Right cardiac atrium (tissue), 5 donors: ENCODE measurements at regions not wholly inside any gene's neighbourhood (a gene's known extent, or its start where the extent isn't known, plus 50 kb on each side); places are given as distances from the start of the nearest gene placed in this dataset.

Source experiments
- ATAC-seq, 2 donors: fragments of 200-7000 bp; cut with Tn5 transposase; one replicate each; pipeline versions ENCODE4 v1.8.0 to v1.9.1; 2020; ENCODE audit warnings: moderate library complexity in 2 of 2, mild to moderate bottlenecking in 1 of 2
- DNase-seq, 3 donors: peaks; one replicate each; pipeline ENCODE4 v3.0.0-alpha.2; 2020
- H3K27ac ChIP-seq: one replicate; pipeline ENCODE4 v1.5.1; 2013; ENCODE audit warnings: mild to moderate bottlenecking, low read length, control low read depth, moderate library complexity
- H3K27me3 ChIP-seq: one replicate; pipeline ENCODE4 v1.6.1; 2013; ENCODE audit not compliant: control insufficient read depth, insufficient read depth
- H3K4me1 ChIP-seq: one replicate; pipeline ENCODE4 v1.6.1; 2013; ENCODE audit warnings: low read length; ENCODE audit not compliant: control insufficient read depth, insufficient read depth
- H3K4me3 ChIP-seq: one replicate; pipeline ENCODE4 v1.5.1; 2013; ENCODE audit warnings: low read length, control low read depth
- H3K9me3 ChIP-seq: one replicate; pipeline ENCODE4 v1.6.1; 2013; ENCODE audit warnings: low read length; ENCODE audit not compliant: control insufficient read depth
- WGBS: extraction: QIAGEN DNeasy Blood & Tissue Kit; methylation state at CpG from one replicate; pipeline ENCODE4 v1.1.7; 2013; 5-methylcytosine and 5-hydroxymethylcytosine counted together
- intact Hi-C, 4 donors: fragments of 100-400 bp; cut with DNase I; formaldehyde crosslinking; loops; one replicate each; pipeline versions ENCODE4 v1.11.0 to v1.14.0; 2022 to 2023
- donor health status: healthy with polysubstance abuse.
- donor health status: DM: no; HTN: yes; CAD: no.
- donor health status: DM: no; HTN: no; CAD: no.
- donor health status: DM: no; HTN: yes; CAD: no; lungs with severe emphysema.
- donor health status: DM: yes; HTN: yes; CAD: no.

GRCh38 chr4:173845580-173845979 is 315.6 kb upstream of the HAND2 start:
- DNase-seq (no peak), ATAC-seq (no peak)
- intact Hi-C loops = no loop called here
- 29% methylated on average over 1 of the region's 1 CpG for WGBS
- H3K27me3 ChIP-seq = no peaks in the 10 kb centered on the region
- H3K9me3 ChIP-seq = no peaks in the 10 kb centered on the region
- H3K4me3 ChIP-seq = no peak overlapping the region
- H3K4me1 ChIP-seq = no peaks in the 10 kb centered on the region
- no peak overlapping the region for H3K27ac ChIP-seq

- Histone ChIP-seq H3K27ac (no peak overlapping the region), H3K9me3 (no peaks in the 10 kb centered on the region), H3K27me3 (no peaks in the 10 kb centered on the region), H3K4me1 (no peaks in the 10 kb centered on the region), H3K4me3 (no peak overlapping the region)
- intact Hi-C loops = no loop called here
- ATAC-seq (no peak), DNase-seq (no peak)
- WGBS = 84% methylated on average over 3 of the region's 3 CpGs
Observed at GRCh38 chr4:173839865-173840264, 309.8 kb upstream of the HAND2 start.

- H3K27me3 ChIP-seq = no peaks in the 10 kb centered on the region
- WGBS = 82% methylated on average over 3 of the region's 3 CpGs
- H3K4me3 ChIP-seq = no peak overlapping the region
- intact Hi-C loops = no loop called here
- DNase-seq (no peak), ATAC-seq (no peak)
- no peak overlapping the region for H3K27ac ChIP-seq
- H3K4me1 ChIP-seq = no peaks in the 10 kb centered on the region
- H3K9me3 ChIP-seq = no peaks in the 10 kb centered on the region
Observed at GRCh38 chr4:173837517-173837916, 307.5 kb upstream of the HAND2 start.

GRCh38 chr4:173835903-173836302 is 305.9 kb upstream of the HAND2 start:
- Histone ChIP-seq H3K27ac (no peak overlapping the region), H3K9me3 (no peaks in the 10 kb centered on the region), H3K4me3 (no peak overlapping the region), H3K4me1 (no peaks in the 10 kb centered on the region), H3K27me3 (no peaks in the 10 kb centered on the region)
- DNase-seq (peak; percentile 50 to 79 (median 68)), ATAC-seq (peak; percentile 95 to 96)
- 15% methylated on average over 4 of the region's 4 CpGs for WGBS
- intact Hi-C loops = no loop called here

GRCh38 chr4:173834151-173834550 is 304.1 kb upstream of the HAND2 start:
- no peak overlapping the region for H3K4me3 ChIP-seq
- WGBS = 76% methylated on average over 1 of the region's 1 CpG
- DNase-seq (no peak), ATAC-seq (no peak)
- intact Hi-C loops = no loop called here
- no peaks in the 10 kb centered on the region for H3K4me1 ChIP-seq
- H3K27me3 ChIP-seq = no peaks in the 10 kb centered on the region
- H3K27ac ChIP-seq = no peak overlapping the region
- no peaks in the 10 kb centered on the region for H3K9me3 ChIP-seq

- intact Hi-C loops = no loop called here
- no peak for ATAC-seq
- 93% methylated on average over 4 of the region's 4 CpGs for WGBS
Observed at GRCh38 chr4:173829565-173829964, 299.5 kb upstream of the HAND2 start.

GRCh38 chr4:173827707-173828106 is 297.7 kb upstream of the HAND2 start:
- 27% methylated on average over 2 of the region's 2 CpGs for WGBS
- H3K27me3 ChIP-seq = no peaks in the 10 kb centered on the region
- no peak for ATAC-seq
- H3K9me3 ChIP-seq = no peaks in the 10 kb centered on the region
- no peak overlapping the region for H3K4me3 ChIP-seq
- intact Hi-C loops = no loop called here
- H3K27ac ChIP-seq = no peak overlapping the region
- DNase-seq = no peak
- no peaks in the 10 kb centered on the region for H3K4me1 ChIP-seq

More at GRCh38 chr4:173829565-173829964, 299.5 kb upstream of the HAND2 start:
- no peaks in the 10 kb centered on the region for H3K4me1 ChIP-seq
- H3K27me3 ChIP-seq = no peaks in the 10 kb centered on the region
- no peak for DNase-seq
- no peak overlapping the region for H3K4me3 ChIP-seq
- H3K9me3 ChIP-seq = no peaks in the 10 kb centered on the region
- H3K27ac ChIP-seq = no peak overlapping the region

GRCh38 chr4:173821876-173822275 is 291.8 kb upstream of the HAND2 start:
- Histone ChIP-seq H3K27ac (no peak overlapping the region), H3K4me1 (no peaks in the 10 kb centered on the region), H3K27me3 (no peaks in the 10 kb centered on the region), H3K4me3 (no peak overlapping the region), H3K9me3 (no peaks in the 10 kb centered on the region)
- DNase-seq (no peak), ATAC-seq (no peak)
- 77% methylated on average over 3 of the region's 3 CpGs for WGBS
- intact Hi-C loops = no loop called here

GRCh38 chr4:173821036-173821435 is 291.0 kb upstream of the HAND2 start:
- no peak for ATAC-seq
- intact Hi-C loops = no loop called here
- Histone ChIP-seq H3K4me3 (no peak overlapping the region), H3K4me1 (no peaks in the 10 kb centered on the region), H3K9me3 (no peaks in the 10 kb centered on the region), H3K27me3 (no peaks in the 10 kb centered on the region), H3K27ac (no peak overlapping the region)
- 75% methylated on average over 1 of the region's 1 CpG for WGBS
- no peak for DNase-seq

GRCh38 chr4:173807347-173807746 is 277.3 kb upstream of the HAND2 start:
- Histone ChIP-seq H3K9me3 (no peaks in the 10 kb centered on the region), H3K4me1 (no peaks in the 10 kb centered on the region), H3K4me3 (no peak overlapping the region), H3K27ac (no peak overlapping the region), H3K27me3 (no peaks in the 10 kb centered on the region)
- ATAC-seq = peak; percentile 58 to 85
- intact Hi-C loops = no loop called here
- DNase-seq = peak; percentile 32 to 86 (median 52)
- 68% methylated on average over 2 of the region's 2 CpGs for WGBS

GRCh38 chr4:173805884-173806283 is 275.9 kb upstream of the HAND2 start:
- Histone ChIP-seq H3K27ac (no peak overlapping the region), H3K4me3 (no peak overlapping the region), H3K9me3 (no peaks in the 10 kb centered on the region), H3K4me1 (no peaks in the 10 kb centered on the region), H3K27me3 (no peaks in the 10 kb centered on the region)
- no peak for DNase-seq
- intact Hi-C loops = no loop called here
- ATAC-seq = no peak
- 82% methylated on average over 1 of the region's 1 CpG for WGBS

- Histone ChIP-seq H3K4me1 (no peaks in the 10 kb centered on the region), H3K27me3 (no peaks in the 10 kb centered on the region), H3K27ac (no peak overlapping the region), H3K9me3 (no peaks in the 10 kb centered on the region), H3K4me3 (no peak overlapping the region)
- intact Hi-C loops = no loop called here
- DNase-seq = no peak
- no peak for ATAC-seq
Observed at GRCh38 chr4:173802662-173803022, 272.6 kb upstream of the HAND2 start.
